Ectodermal cell (in vitro differentiated cells): ENCODE measurements at regions not wholly inside any gene's neighbourhood (a gene's known extent, or its start where the extent isn't known, plus 50 kb on each side); places are given as distances from the start of the nearest gene placed in this dataset.

Experiments
- H3K27ac ChIP-seq: 2 replicates; pipeline ENCODE4 v1.7.0; 2013; ENCODE audit warnings: mild to moderate bottlenecking, low read depth, low read length; ENCODE audit not compliant: insufficient read depth, poor library complexity, severe bottlenecking
- H3K27me3 ChIP-seq: 2 replicates; pipeline ENCODE4 v1.7.0; 2013; ENCODE audit warnings: mild to moderate bottlenecking, low read length; ENCODE audit not compliant: insufficient read depth, control insufficient read depth, poor library complexity, severe bottlenecking
- H3K36me3 ChIP-seq: one replicate; pipeline ENCODE4 v1.7.0; 2013; ENCODE audit warnings: low read length; ENCODE audit not compliant: control insufficient read depth, insufficient read depth
- H3K4me1 ChIP-seq: one replicate; pipeline ENCODE4 v1.7.0; 2013; ENCODE audit warnings: low read length; ENCODE audit not compliant: control insufficient read depth, insufficient read depth
- H3K4me3 ChIP-seq: 2 replicates; pipeline ENCODE4 v1.7.0; 2013; ENCODE audit warnings: low read depth, low read length, control low read depth; ENCODE audit not compliant: insufficient read depth
- H3K9me3 ChIP-seq: 2 replicates; pipeline ENCODE4 v1.7.0; 2013; ENCODE audit warnings: mild to moderate bottlenecking, low read length, moderate library complexity; ENCODE audit not compliant: control insufficient read depth
- WGBS, 2 experiments: methylation state at CpG; one replicate each; pipeline ENCODE4 v1.1.7; 2013; ENCODE audit warnings: missing lambda C conversion rate in 2 of 2; 5-methylcytosine and 5-hydroxymethylcytosine counted together

DNA sequence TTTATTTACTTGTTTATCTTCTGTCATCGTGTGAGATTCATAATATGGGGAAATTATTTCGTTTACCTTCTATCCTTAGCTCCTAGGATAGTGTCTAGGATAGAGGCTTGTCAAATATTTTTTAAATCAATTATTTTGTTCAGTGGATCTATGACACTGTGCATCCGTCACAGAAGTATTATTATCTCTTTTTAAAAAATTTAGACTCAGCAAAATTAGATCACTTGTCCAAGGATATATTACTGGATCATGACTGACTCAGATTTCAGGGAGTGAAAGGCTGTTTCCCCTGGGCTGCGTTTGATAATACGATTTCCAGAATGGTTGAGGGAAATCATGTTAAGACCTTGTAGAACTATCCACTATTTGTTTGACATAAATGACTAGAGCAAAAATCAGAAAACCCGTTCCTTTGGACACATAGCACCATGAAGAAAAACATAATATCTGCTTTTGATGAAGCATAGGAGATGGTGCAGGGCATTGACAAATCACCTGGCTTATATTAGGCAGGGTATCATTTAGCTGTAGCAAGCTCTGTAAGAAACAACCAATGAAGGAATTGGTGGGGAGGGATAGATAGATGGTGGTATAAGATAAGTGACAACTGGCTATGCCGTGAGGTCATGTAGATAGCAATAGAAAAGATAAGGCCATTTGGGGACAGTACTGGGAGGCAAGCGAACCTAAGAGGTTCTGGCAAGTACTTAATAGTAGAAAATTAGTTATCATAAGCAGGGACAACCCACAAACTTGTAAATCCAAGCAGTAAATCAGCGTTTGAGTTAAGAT lies 465.2 kb upstream of the MAN1A1 start:
- no peaks in the 10 kb centered on the region for H3K27me3 ChIP-seq
- H3K4me1 ChIP-seq = no peaks in the 10 kb centered on the region
- H3K9me3 ChIP-seq = no peaks in the 10 kb centered on the region
- H3K27ac ChIP-seq = no peak overlapping the region
- no peak overlapping the region for H3K4me3 ChIP-seq
- 93 to 98% methylated on average over 5 to 9 of the region's 9 CpGs for WGBS, 2 experiments
- H3K36me3 ChIP-seq = no peaks in the 10 kb centered on the region

DNA sequence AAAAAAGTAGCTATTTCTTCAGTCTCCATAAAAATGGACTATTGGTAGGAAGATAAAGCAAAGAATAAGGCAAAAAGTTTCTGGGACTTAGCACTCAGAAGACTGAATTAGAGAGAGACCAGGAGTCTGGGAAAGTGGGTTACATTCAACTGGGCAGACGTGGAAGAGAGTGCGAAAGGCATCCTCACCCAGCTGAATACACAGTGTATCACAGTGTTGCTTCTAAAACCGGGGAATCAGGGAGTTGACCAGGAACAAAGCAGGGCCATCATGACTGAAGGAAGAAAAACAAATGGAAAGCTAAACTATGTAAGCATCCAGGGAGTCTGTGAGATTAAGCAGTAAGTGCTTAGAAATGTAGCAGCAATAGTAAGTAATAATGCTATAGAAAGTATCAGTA lies 452.9 kb upstream of the MAN1A1 start:
- Histone ChIP-seq H3K9me3 (no peaks in the 10 kb centered on the region), H3K27ac (no peak overlapping the region), H3K36me3 (no peaks in the 10 kb centered on the region), H3K27me3 (no peaks in the 10 kb centered on the region), H3K4me1 (no peaks in the 10 kb centered on the region), H3K4me3 (no peak overlapping the region)
- WGBS, 2 experiments = 79 to 85% methylated on average over 3 of the region's 3 CpGs

DNA sequence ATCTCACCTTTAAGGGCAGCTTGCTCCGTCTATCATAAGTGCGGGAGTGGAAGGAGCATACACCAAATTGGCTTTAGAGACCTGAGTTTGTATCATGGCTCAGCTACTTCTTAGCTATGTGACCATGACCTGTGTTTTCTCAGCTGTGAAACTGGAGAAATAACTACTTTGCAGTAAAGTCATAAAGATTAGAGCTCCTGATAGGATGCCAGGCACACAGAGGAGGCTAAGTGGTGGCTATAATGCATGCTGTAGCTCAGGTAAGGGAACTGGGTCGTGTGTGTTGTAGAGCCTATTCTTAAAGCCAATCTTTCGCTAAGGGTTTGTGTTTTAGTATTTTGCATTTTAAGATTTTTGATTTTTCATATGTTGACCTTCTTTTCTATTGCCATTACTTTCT lies 451.5 kb upstream of the MAN1A1 start:
- no peaks in the 10 kb centered on the region for H3K36me3 ChIP-seq
- WGBS, 2 experiments = 72 to 84% methylated on average over 4 of the region's 4 CpGs
- H3K27me3 ChIP-seq = no peaks in the 10 kb centered on the region
- no peak overlapping the region for H3K27ac ChIP-seq
- no peaks in the 10 kb centered on the region for H3K9me3 ChIP-seq
- H3K4me1 ChIP-seq = no peaks in the 10 kb centered on the region
- H3K4me3 ChIP-seq = no peak overlapping the region

DNA sequence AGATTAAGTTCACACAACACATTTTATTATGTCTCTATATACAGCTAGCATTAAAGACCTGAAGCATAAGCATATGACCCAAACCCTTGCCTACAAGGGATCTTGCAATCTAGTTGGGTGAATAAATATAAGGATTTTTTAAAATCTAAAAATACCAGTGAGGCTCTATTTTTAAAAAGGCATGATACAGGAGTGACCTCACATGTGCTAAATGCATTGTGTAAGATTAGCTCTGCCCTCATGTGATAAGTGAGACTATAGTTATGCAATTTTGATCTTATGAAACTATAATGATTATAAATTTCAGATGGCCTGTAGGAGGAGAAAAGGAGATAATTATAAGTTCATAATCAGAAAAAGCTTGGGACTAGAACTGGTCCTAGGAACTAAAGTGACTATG lies 451.0 kb upstream of the MAN1A1 start:
- no peaks in the 10 kb centered on the region for H3K36me3 ChIP-seq
- H3K27me3 ChIP-seq = no peaks in the 10 kb centered on the region
- H3K4me3 ChIP-seq = no peak overlapping the region
- H3K4me1 ChIP-seq = no peaks in the 10 kb centered on the region
- H3K27ac ChIP-seq = no peak overlapping the region
- H3K9me3 ChIP-seq = no peaks in the 10 kb centered on the region

DNA sequence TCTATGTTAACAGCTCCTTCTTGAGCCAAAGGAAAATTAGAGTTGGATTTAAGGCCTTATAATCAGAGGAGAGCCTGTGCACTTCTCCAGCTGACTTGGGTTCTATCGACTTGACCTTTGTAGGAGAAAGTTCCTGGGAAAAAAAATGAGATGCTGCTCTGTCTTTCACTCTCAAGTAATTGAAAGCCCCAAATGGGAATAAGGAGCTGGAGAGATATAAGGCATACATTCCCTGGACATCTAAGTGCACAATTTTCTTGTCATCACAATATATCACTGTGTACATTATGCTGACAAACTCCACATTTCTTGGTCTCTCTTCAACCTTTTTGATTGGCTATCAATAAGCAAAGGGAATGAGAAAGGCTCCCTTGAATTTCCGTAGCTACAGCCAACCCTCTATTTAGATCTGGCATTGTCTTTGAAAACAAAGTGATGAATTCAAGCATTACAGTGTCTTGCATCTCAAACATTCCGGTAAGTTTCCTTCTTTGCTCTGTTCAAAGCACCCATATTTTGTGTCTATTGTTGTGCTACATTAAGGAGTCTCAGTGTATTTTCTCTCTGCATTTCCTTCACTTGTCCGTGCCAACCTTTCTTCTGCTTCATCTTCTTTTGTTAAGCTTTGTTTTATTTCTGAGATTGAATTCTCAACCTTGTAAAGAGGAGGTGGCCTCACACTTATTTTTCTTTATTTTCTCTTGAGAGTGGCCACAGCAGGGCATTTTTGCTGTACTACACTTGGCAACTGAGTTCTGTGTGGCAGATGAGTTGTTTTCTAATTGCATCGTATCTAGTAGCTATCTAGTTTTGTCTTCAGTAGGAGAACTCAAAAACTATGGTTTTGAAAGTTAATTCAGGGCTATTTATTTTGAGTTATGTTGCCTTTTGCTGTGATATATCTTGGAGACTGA lies 450.3 kb upstream of the MAN1A1 start:
- WGBS, 2 experiments = 65 to 70% methylated on average over 4 to 5 of the region's 5 CpGs
- Histone ChIP-seq H3K27me3 (no peaks in the 10 kb centered on the region), H3K9me3 (no peaks in the 10 kb centered on the region), H3K4me3 (no peak overlapping the region), H3K36me3 (no peaks in the 10 kb centered on the region), H3K4me1 (no peaks in the 10 kb centered on the region), H3K27ac (no peak overlapping the region)

DNA sequence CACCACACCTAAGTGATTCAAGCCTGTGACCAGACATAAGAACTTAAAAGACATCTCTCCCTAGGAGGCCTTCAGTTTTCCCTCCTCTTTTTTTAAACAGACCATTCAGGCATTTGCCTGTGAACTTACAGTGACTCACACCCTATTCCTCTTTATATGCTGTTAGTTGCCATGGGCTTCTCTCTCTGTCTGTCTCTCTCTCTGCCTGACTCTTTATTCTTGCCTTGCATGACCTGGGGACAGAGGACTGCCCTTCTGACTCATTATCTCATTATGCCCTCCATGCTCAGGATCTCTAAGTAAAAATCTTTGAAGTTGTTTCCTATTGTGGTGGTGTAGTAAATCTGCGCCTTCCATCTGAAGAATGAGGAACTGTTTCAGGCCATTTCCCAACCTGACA lies 442.2 kb upstream of the MAN1A1 start:
- Histone ChIP-seq H3K4me3 (no peak overlapping the region), H3K27me3 (no peaks in the 10 kb centered on the region), H3K27ac (no peak overlapping the region), H3K4me1 (no peaks in the 10 kb centered on the region), H3K9me3 (no peaks in the 10 kb centered on the region), H3K36me3 (no peaks in the 10 kb centered on the region)
- 92 to 100% methylated on average over 1 of the region's 1 CpG for WGBS, 2 experiments

DNA sequence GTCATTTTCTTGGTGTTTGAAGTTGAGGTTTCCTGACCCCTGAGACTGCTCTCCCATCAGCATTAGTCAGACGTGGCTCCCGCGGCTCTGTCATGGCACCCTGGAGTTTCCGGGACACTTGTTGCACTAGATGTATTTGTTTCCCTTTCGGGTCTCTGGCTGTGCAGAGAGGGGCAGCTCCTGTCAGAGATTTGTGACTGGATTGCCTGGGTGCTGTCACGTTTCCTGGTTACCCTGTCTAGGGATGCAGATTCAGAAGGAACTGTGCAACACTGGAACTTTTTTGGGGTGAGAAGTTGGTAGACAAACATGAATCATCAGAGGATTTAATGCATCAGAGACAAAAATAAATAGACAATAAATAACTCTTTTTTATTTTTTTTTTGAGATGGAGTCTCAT lies 431.8 kb upstream of the MAN1A1 start:
- WGBS, 2 experiments = 67 to 72% methylated on average over 6 of the region's 6 CpGs
- Histone ChIP-seq H3K9me3 (no peaks in the 10 kb centered on the region), H3K4me3 (no peak overlapping the region), H3K27me3 (no peaks in the 10 kb centered on the region), H3K36me3 (no peaks in the 10 kb centered on the region), H3K27ac (no peak overlapping the region), H3K4me1 (no peaks in the 10 kb centered on the region)

DNA sequence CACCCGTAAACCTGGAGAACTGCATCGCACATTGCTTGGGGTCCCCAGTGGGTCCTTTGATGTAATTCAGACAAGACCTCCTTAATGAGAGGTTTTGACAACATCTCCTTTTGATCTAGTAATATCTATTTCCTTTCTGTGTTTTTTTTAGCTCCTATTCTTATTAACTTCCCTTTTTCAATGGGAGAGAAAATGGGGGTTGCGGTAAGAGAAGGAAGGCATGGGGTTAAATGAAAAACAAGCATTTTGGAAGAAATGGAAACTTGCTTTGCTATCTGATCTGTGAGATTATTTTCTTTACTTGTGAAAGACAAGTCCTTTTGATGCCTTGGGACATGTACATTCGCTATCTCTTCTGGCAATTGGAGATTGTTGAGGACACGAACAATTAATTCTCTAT lies 418.6 kb upstream of the MAN1A1 start:
- WGBS, 2 experiments = 97% methylated on average over 5 of the region's 5 CpGs
- Histone ChIP-seq H3K9me3 (no peaks in the 10 kb centered on the region), H3K4me1 (no peaks in the 10 kb centered on the region)

DNA sequence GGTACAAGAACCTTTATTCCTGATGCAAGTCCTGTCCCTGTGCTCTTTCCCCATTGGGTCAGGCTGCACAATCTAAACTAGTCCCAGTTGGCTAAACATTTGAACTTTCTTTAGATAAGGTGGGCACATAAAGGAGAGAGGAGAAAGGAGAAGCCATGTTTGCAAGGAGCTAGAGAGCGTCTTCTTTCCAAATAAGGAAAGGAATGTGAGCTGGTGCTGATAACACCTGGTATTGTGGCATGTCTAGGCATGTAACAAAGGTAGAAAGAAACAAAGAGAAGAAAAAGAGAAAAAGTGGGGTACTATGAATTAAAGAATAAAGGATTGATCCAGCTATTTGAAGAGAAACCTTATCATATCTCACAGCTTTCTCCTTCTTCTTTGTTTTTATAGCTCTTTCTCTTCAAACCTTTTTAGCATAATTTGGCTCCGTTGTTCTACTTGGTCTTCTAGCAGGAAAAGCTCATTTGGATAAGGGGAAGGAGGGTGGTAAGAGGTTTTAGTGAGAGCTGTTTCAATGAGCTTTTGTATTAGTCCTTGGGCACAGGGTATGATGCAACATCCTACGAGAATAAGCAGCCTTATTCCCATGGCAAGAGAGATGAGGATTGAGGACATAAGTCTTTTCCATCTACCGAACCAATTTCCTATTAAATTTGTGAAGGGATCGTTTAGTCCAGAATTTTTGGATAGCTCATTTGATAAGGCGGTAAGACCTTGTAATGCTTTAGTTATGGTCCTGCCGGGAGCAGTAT lies 415.5 kb upstream of the MAN1A1 start:
- Histone ChIP-seq H3K4me3 (no peak overlapping the region), H3K4me1 (no peaks in the 10 kb centered on the region), H3K27me3 (no peaks in the 10 kb centered on the region), H3K27ac (no peak overlapping the region), H3K9me3 (no peaks in the 10 kb centered on the region), H3K36me3 (no peaks in the 10 kb centered on the region)
- 93 to 95% methylated on average over 7 of the region's 7 CpGs for WGBS, 2 experiments

More for the DNA sequence above, 418.6 kb upstream of the MAN1A1 start:
- Histone ChIP-seq H3K36me3 (no peaks in the 10 kb centered on the region), H3K27me3 (no peaks in the 10 kb centered on the region), H3K27ac (no peak overlapping the region), H3K4me3 (no peak overlapping the region)

DNA sequence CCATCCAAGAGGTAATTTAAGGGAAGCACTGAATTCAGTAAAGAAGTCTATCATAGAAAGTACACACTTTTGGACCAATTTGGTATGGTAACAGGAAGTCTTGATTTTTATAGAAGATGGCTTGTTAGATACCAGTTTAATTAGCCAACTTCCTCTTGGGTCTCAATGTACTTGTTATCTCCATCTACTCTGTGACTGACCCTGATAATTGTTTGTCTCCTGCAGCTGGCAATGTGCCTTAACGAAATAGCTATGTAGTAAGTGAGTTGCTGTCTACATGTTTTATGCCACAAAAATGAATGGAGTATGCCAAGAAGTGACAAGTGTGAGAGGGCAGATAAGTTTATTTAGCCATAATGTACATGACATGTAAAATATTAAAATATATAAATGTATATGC lies 410.5 kb upstream of the MAN1A1 start:
- no peaks in the 10 kb centered on the region for H3K9me3 ChIP-seq
- no peaks in the 10 kb centered on the region for H3K27me3 ChIP-seq
- no peak overlapping the region for H3K4me3 ChIP-seq
- no peaks in the 10 kb centered on the region for H3K36me3 ChIP-seq
- no peaks in the 10 kb centered on the region for H3K4me1 ChIP-seq
- WGBS, 2 experiments = 100% methylated on average over 1 of the region's 1 CpG
- no peak overlapping the region for H3K27ac ChIP-seq
